Fibroblast of villous mesenchyme (primary cell): ENCODE measurements at regions not wholly inside any gene's neighbourhood (a gene's known extent, or its start where the extent isn't known, plus 50 kb on each side); places are given as distances from the start of the nearest gene placed in this dataset.

Experiments
- DNase-seq: peaks from one replicate; pipeline ENCODE4 v3.0.0-alpha.2; 2010; ENCODE audit warnings: low read depth
- H3K4me3 ChIP-seq: 2 replicates; pipeline ENCODE4 v1.5.1; 2011; ENCODE audit warnings: low read depth, mild to moderate bottlenecking, low read length
- CTCF ChIP-seq: IDR thresholded peaks from 2 replicates; pipeline ENCODE4 v1.5.1; 2012; ENCODE audit warnings: low read depth, mild to moderate bottlenecking, low read length; ENCODE audit not compliant: insufficient read depth

GRCh38 chr1:80241566-80241965 is 1235.0 kb upstream of the ADGRL4 start:
- TF ChIP-seq CTCF, result no peak

GRCh38 chr1:80225510-80225909 is 1219.0 kb upstream of the ADGRL4 start:
- H3K4me3 ChIP-seq, result no peak overlapping the region
- TF ChIP-seq CTCF, result no peak
- DNase-seq, result no peak

More at GRCh38 chr1:80241566-80241965, 1235.0 kb upstream of the ADGRL4 start:
- no peak for DNase-seq
- H3K4me3 ChIP-seq, result no peak overlapping the region

GRCh38 chr1:80221319-80221718 is 1214.8 kb upstream of the ADGRL4 start:
- DNase-seq, result no peak
- TF ChIP-seq CTCF, result no peak
- H3K4me3 ChIP-seq, result no peak overlapping the region

- peak; percentile 58 for TF ChIP-seq CTCF
- H3K4me3 ChIP-seq, result no peak overlapping the region
- peak; percentile 24 for DNase-seq
These were observed 1211.6 kb upstream of the ADGRL4 start for GRCh38 chr1:80218112-80218511.

- peak; percentile 41 for TF ChIP-seq CTCF
- DNase-seq, result peak; percentile 26
- no peak overlapping the region for H3K4me3 ChIP-seq
These were observed 1211.0 kb upstream of the ADGRL4 start for GRCh38 chr1:80217377-80217986.

GRCh38 chr1:80214888-80215540 is 1208.5 kb upstream of the ADGRL4 start:
- no peak for TF ChIP-seq CTCF
- DNase-seq, result no peak
- H3K4me3 ChIP-seq, result no peak overlapping the region
